Hepatocyte (in vitro differentiated cells): ENCODE measurements at regions not wholly inside any gene's neighbourhood (a gene's known extent, or its start where the extent isn't known, plus 50 kb on each side); places are given as distances from the start of the nearest gene placed in this dataset.

Source experiments
- CTCF ChIP-seq: fragments of 200-600 bp; sonication (generic); IDR thresholded peaks from 2 replicates; pipeline ENCODE4 v1.5.1; 2016; ENCODE audit warnings: antibody characterized with exemption, mild to moderate bottlenecking; ENCODE audit not compliant: poor library complexity
- EZH2 ChIP-seq: fragments of 200-600 bp; sonication (generic); IDR thresholded peaks from 2 replicates; pipeline ENCODE4 v1.6.1; 2016; ENCODE audit warnings: antibody characterized with exemption, mild to moderate bottlenecking, borderline replicate concordance
- EZH2phosphoT487 ChIP-seq: fragments of 200-600 bp; sonication (generic); IDR thresholded peaks from one replicate; pipeline ENCODE4 v1.6.1; 2018; ENCODE audit warnings: antibody characterized with exemption, mild to moderate bottlenecking, low read depth, moderate library complexity; ENCODE audit not compliant: unreplicated experiment, severe bottlenecking

- TF ChIP-seq CTCF (peak; percentile 27), EZH2 (no peak), EZH2phosphoT487 (no peak)
Measured at GRCh38 chr6:117776441-117776840, 101.2 kb downstream of the NUS1 start.
